ENCODE measurements at regions not wholly inside any gene's neighbourhood (a gene's known extent, or its start where the extent isn't known, plus 50 kb on each side); places are given as distances from the start of the nearest gene placed in this dataset.
"Not testable (repeated sequence)": the region's sequence is repeated elsewhere in the genome, so short reads cannot be mapped to it uniquely, and the experiment has no call there.

GRCh38 chr1:238727670-238728069, 658.7 kb upstream of the CHRM3 start:
- ATAC-seq (no peak), DNase-seq (ENCODE audit: low spot score) (no peak)
- intact Hi-C loops (cut with DNase I), result no loop called here

GRCh38 chr1:238722812-238723211, 663.6 kb upstream of the CHRM3 start:
- ATAC-seq, result no peak
- intact Hi-C loops (cut with DNase I), result no loop called here

GRCh38 chr1:238710697-238711096, 675.7 kb upstream of the CHRM3 start:
- ATAC-seq (no peak), DNase-seq (ENCODE audit: low spot score) (no peak)
- intact Hi-C loops (cut with DNase I), result no loop called here

More at GRCh38 chr1:238722812-238723211, 663.6 kb upstream of the CHRM3 start:
- no peak for DNase-seq (ENCODE audit: low spot score)

- ATAC-seq (no peak), DNase-seq (ENCODE audit: low spot score) (no peak)
- intact Hi-C loops (cut with DNase I), result no loop called here
Measured at GRCh38 chr1:238701024-238701423, 685.3 kb upstream of the CHRM3 start.

- intact Hi-C loops (cut with DNase I), result no loop called here
- ATAC-seq, result no peak
- DNase-seq (ENCODE audit: low spot score), result no peak
Measured at GRCh38 chr1:238690415-238690814, 696.0 kb upstream of the CHRM3 start.

GRCh38 chr1:238684576-238684975, 701.8 kb upstream of the CHRM3 start:
- intact Hi-C loops (cut with DNase I); ATAC-seq; DNase-seq (ENCODE audit: low spot score): not testable (repeated sequence)

- DNase-seq (ENCODE audit: low spot score) (no peak), ATAC-seq (no peak)
- intact Hi-C loops (cut with DNase I), result no loop called here
Measured at GRCh38 chr1:238681451-238681850, 704.9 kb upstream of the CHRM3 start.

- no peak for ATAC-seq
- no peak for DNase-seq (ENCODE audit: low spot score)
- intact Hi-C loops (cut with DNase I), result no loop called here
Measured at GRCh38 chr1:238681021-238681420, 705.3 kb upstream of the CHRM3 start.

- intact Hi-C loops (cut with DNase I), result no loop called here
- DNase-seq (ENCODE audit: low spot score) (no peak), ATAC-seq (no peak)
Measured at GRCh38 chr1:238677567-238677966, 708.8 kb upstream of the CHRM3 start.

- intact Hi-C loops (cut with DNase I), result no loop called here
- DNase-seq (ENCODE audit: low spot score) (no peak), ATAC-seq (no peak)
Measured at GRCh38 chr1:238675221-238675620, 711.1 kb upstream of the CHRM3 start.

- no peak for ATAC-seq
- intact Hi-C loops (cut with DNase I), result no loop called here
Measured at GRCh38 chr1:238674316-238674715, 712.1 kb upstream of the CHRM3 start.

GRCh38 chr1:238673561-238673960, 712.8 kb upstream of the CHRM3 start:
- intact Hi-C loops (cut with DNase I), result no loop called here
- no peak for ATAC-seq
- no peak for DNase-seq (ENCODE audit: low spot score)

More at GRCh38 chr1:238674316-238674715, 712.1 kb upstream of the CHRM3 start:
- no peak for DNase-seq (ENCODE audit: low spot score)

- intact Hi-C loops (cut with DNase I), result no loop called here
- no peak for ATAC-seq
- DNase-seq (ENCODE audit: low spot score), result no peak
Measured at GRCh38 chr1:238672806-238673205, 713.6 kb upstream of the CHRM3 start.

GRCh38 chr1:238672262-238672661, 714.1 kb upstream of the CHRM3 start:
- no peak for DNase-seq (ENCODE audit: low spot score)
- intact Hi-C loops (cut with DNase I), result no loop called here

GRCh38 chr1:238664139-238664538, 722.2 kb upstream of the CHRM3 start:
- ATAC-seq, result no peak
- DNase-seq (ENCODE audit: low spot score), result no peak
- intact Hi-C loops (cut with DNase I), result no loop called here

More at GRCh38 chr1:238672262-238672661, 714.1 kb upstream of the CHRM3 start:
- ATAC-seq, result no peak

- intact Hi-C loops (cut with DNase I), result no loop called here
- ATAC-seq, result no peak
- DNase-seq (ENCODE audit: low spot score), result no peak
Measured at GRCh38 chr1:238660849-238661248, 725.5 kb upstream of the CHRM3 start.

GRCh38 chr1:238658763-238659162, 727.6 kb upstream of the CHRM3 start:
- DNase-seq (ENCODE audit: low spot score) (no peak), ATAC-seq (no peak)
- intact Hi-C loops (cut with DNase I), result no loop called here

- DNase-seq (ENCODE audit: low spot score) (no peak), ATAC-seq (no peak)
- intact Hi-C loops (cut with DNase I), result no loop called here
Measured at GRCh38 chr1:238653693-238654321, 732.6 kb upstream of the CHRM3 start.

- ATAC-seq, result no peak
- no peak for DNase-seq (ENCODE audit: low spot score)
- intact Hi-C loops (cut with DNase I), result no loop called here
Measured at GRCh38 chr1:238652346-238652968, 733.9 kb upstream of the CHRM3 start.

- ATAC-seq (no peak), DNase-seq (ENCODE audit: low spot score) (no peak)
- intact Hi-C loops (cut with DNase I), result no loop called here
Measured at GRCh38 chr1:238649200-238649599, 737.2 kb upstream of the CHRM3 start.

GRCh38 chr1:238648751-238649150, 737.6 kb upstream of the CHRM3 start:
- no peak for ATAC-seq
- intact Hi-C loops (cut with DNase I), result no loop called here

More at GRCh38 chr1:238648751-238649150, 737.6 kb upstream of the CHRM3 start:
- DNase-seq (ENCODE audit: low spot score), result no peak
